ENCODE measurements at regions not wholly inside any gene's neighbourhood (a gene's known extent, or its start where the extent isn't known, plus 50 kb on each side); places are given as distances from the start of the nearest gene placed in this dataset.

DNA sequence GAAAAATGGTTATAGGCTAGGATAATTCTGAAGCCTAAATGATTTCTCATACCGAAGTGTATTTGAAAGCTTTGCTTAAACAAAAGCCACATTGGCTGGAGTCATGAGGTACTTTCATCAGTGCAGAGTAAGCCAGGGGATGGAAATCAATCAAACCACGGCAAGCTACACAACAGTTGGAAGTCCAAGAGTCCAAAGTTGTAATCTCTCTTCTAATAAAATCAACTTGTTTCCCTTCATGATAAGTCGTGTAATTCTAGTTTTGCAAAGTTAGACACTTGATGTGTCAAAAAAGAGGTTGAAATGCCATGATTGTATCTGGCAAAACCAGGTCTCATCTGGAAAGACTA is 250.5 kb upstream of the VEPH1 start:
- H3K4me3 ChIP-seq (ENCODE audit: low read depth in 1 of 2, low read length in 2 of 2) = no peak overlapping the region
- no peaks in the 10 kb centered on the region for H3K36me3 ChIP-seq (ENCODE audit: insufficient read depth, low read length)
- H3K27me3 ChIP-seq (ENCODE audit: control insufficient read depth in 1 of 2, insufficient read depth in 2 of 2, low read length in 2 of 2) = no peaks in the 10 kb centered on the region
- H3K9ac ChIP-seq (ENCODE audit: low read length) = no peak overlapping the region
- H3K4me1 ChIP-seq (ENCODE audit: insufficient read depth, low read length) = no peaks in the 10 kb centered on the region
- no peaks in the 10 kb centered on the region for H3K9me3 ChIP-seq (ENCODE audit: low read length)
- no peak overlapping the region for H3K27ac ChIP-seq (ENCODE audit: low read depth, low read length)

DNA sequence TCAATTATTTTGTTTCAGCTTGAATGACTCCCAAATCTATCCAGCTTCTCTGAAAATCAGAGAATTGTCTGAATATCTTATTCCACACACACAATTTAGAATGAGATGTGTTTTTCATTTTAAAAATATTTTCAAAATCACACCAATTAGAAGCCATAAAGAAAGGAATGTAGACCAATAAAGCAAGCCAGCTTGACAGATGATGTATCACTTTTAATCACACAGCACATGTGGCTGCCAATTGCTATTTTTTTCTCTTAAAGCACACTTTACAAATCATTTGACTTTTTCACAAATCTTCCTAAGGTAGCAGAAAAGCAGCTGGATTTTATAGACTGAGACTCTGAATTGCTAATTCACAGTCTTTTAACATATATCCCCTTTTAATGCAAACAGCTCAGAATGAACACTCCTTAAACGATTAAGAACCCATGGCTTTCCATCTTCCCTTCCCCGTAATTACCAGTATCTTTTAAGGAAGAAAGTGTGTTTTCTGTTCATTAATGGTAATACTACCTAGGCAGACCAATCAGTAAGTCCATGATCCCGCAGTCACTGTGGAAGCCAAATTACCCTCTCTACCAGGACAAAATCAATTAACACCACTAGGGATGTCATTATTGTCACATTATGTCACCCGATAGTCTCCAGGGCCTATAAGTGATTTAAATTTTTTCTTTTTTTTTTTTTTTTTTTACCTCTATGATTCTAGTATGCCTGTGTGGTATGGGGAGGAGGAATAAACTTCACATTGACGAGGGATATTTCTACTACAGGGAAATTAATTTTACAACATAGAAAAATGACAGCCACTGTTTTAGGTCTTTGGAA is 250.0 kb upstream of the VEPH1 start:
- H3K36me3 ChIP-seq (ENCODE audit: insufficient read depth, low read length) = no peaks in the 10 kb centered on the region

DNA sequence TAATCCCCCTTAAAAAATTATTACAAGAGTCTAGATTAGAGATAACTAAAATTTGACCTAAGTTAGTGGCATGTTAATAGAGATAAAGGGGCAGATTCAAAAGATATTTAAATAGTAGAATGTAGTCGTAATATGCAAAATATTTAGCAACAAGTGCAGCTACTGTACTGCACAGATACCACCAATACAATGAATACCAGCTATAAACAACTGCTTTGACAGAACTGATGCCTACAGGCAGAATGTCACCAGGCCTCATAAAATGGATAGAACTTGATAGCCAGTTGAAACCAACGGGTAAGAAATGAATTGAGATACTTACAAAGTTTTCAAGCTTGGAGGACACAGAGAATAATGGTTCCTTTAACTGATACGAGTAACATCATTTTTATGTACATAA is 249.3 kb upstream of the VEPH1 start:
- Histone ChIP-seq H3K4me1 (ENCODE audit: insufficient read depth, low read length) (no peaks in the 10 kb centered on the region), H3K4me3 (ENCODE audit: low read depth in 1 of 2, low read length in 2 of 2) (no peak overlapping the region), H3K27me3 (ENCODE audit: control insufficient read depth in 1 of 2, insufficient read depth in 2 of 2, low read length in 2 of 2) (no peaks in the 10 kb centered on the region), H3K9me3 (ENCODE audit: low read length) (no peaks in the 10 kb centered on the region), H3K36me3 (ENCODE audit: insufficient read depth, low read length) (no peaks in the 10 kb centered on the region), H3K9ac (ENCODE audit: low read length) (no peak overlapping the region), H3K27ac (ENCODE audit: low read depth, low read length) (no peak overlapping the region)

More for the DNA sequence above, 250.0 kb upstream of the VEPH1 start:
- Histone ChIP-seq H3K9ac (ENCODE audit: low read length) (no peak overlapping the region), H3K4me3 (ENCODE audit: low read depth in 1 of 2, low read length in 2 of 2) (no peak overlapping the region), H3K4me1 (ENCODE audit: insufficient read depth, low read length) (no peaks in the 10 kb centered on the region), H3K27ac (ENCODE audit: low read depth, low read length) (no peak overlapping the region), H3K27me3 (ENCODE audit: control insufficient read depth in 1 of 2, insufficient read depth in 2 of 2, low read length in 2 of 2) (no peaks in the 10 kb centered on the region), H3K9me3 (ENCODE audit: low read length) (no peaks in the 10 kb centered on the region)

DNA sequence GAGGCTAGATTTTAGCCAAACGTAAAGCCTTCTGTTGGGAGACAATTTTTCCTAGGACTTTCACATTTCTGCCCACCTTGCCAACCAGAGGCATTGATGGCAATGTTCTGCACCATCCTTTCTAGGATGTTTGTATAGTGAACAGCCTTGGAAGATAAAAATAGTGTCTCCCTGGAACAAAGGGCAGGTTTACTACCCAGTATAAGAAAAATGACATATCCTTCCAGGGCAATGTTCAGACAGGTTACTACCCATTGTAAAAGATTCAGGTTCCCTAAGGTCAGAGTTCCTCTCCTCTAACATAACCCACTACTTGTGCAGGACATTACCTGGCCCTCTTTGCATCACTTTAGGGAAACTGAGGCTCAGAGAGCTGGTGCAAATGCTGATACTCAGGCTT is 248.2 kb upstream of the VEPH1 start:
- Histone ChIP-seq H3K4me1 (ENCODE audit: insufficient read depth, low read length) (no peaks in the 10 kb centered on the region), H3K9ac (ENCODE audit: low read length) (no peak overlapping the region), H3K9me3 (ENCODE audit: low read length) (no peaks in the 10 kb centered on the region), H3K27ac (ENCODE audit: low read depth, low read length) (no peak overlapping the region), H3K27me3 (ENCODE audit: control insufficient read depth in 1 of 2, insufficient read depth in 2 of 2, low read length in 2 of 2) (no peaks in the 10 kb centered on the region), H3K4me3 (ENCODE audit: low read depth in 1 of 2, low read length in 2 of 2) (no peak overlapping the region), H3K36me3 (ENCODE audit: insufficient read depth, low read length) (no peaks in the 10 kb centered on the region)

DNA sequence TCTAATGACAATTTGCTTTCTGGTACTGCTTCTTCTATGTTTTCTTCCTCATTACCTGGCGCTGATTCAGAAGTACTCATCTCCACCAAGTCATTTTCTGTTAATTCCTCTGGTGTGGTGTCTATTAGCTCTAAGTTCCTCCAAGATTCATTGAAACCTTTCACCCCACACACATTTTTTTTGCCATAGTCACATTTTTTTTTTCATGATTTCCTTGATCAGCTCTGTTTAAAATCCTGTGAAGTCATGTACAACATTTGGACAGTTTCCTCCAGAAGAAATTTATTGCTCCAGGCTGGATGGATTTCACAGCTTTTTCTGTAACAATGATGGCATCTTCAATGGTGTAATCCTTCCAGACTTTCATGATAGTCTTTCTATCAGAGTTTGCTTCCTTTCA is 243.2 kb upstream of the VEPH1 start:
- Histone ChIP-seq H3K4me3 (ENCODE audit: low read depth in 1 of 2, low read length in 2 of 2) (no peak overlapping the region), H3K9ac (ENCODE audit: low read length) (no peak overlapping the region), H3K4me1 (ENCODE audit: insufficient read depth, low read length) (no peaks in the 10 kb centered on the region), H3K36me3 (ENCODE audit: insufficient read depth, low read length) (no peaks in the 10 kb centered on the region), H3K9me3 (ENCODE audit: low read length) (no peaks in the 10 kb centered on the region), H3K27ac (ENCODE audit: low read depth, low read length) (no peak overlapping the region), H3K27me3 (ENCODE audit: control insufficient read depth in 1 of 2, insufficient read depth in 2 of 2, low read length in 2 of 2) (no peaks in the 10 kb centered on the region)

DNA sequence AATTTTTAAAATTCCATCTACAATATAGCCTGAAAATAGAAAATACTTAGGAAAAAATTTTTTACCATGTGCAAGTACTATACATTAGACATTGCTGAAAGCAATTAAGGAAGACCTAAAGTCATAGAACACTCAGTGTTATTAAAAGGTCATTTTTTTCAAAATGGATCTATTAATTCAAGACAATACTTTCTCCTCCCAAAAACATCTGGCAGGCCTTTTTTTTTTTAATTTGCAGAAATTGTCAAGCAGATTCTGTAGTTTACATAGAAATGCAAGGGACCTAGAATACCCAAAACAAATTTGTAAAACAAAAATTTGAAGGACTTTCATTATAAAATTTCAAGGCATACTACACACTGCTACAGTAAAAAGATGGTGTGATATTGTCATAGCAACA is 238.4 kb upstream of the VEPH1 start:
- Histone ChIP-seq H3K27me3 (ENCODE audit: control insufficient read depth in 1 of 2, insufficient read depth in 2 of 2, low read length in 2 of 2) (no peaks in the 10 kb centered on the region), H3K27ac (ENCODE audit: low read depth, low read length) (no peak overlapping the region), H3K4me3 (ENCODE audit: low read depth in 1 of 2, low read length in 2 of 2) (no peak overlapping the region), H3K36me3 (ENCODE audit: insufficient read depth, low read length) (no peaks in the 10 kb centered on the region), H3K9ac (ENCODE audit: low read length) (no peak overlapping the region), H3K4me1 (ENCODE audit: insufficient read depth, low read length) (no peaks in the 10 kb centered on the region), H3K9me3 (ENCODE audit: low read length) (no peaks in the 10 kb centered on the region)

DNA sequence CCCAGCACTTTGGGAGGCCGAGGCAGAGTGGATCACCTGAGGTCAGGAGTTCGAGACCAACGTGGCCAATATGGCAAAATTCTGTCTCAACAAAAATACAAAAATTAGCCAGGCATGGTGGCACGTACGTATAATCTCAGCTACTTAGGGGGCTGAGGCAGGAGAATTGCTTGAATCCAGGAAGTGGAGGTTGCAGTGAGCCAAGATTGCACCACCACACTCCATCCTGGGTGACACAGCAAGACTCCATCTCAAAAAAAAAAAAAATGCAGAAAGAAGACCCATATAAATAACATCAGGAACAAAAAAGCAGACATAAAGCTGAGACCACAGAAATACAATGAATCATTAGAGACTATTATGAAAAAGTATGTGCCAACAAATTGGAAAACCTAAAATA is 235.2 kb upstream of the VEPH1 start:
- no peaks in the 10 kb centered on the region for H3K27me3 ChIP-seq (ENCODE audit: control insufficient read depth in 1 of 2, insufficient read depth in 2 of 2, low read length in 2 of 2)
- no peak overlapping the region for H3K27ac ChIP-seq (ENCODE audit: low read depth, low read length)
- H3K4me3 ChIP-seq (ENCODE audit: low read depth in 1 of 2, low read length in 2 of 2) = no peak overlapping the region
- no peaks in the 10 kb centered on the region for H3K4me1 ChIP-seq (ENCODE audit: insufficient read depth, low read length)
- H3K9ac ChIP-seq (ENCODE audit: low read length) = no peak overlapping the region
- H3K9me3 ChIP-seq (ENCODE audit: low read length) = no peaks in the 10 kb centered on the region
- H3K36me3 ChIP-seq (ENCODE audit: insufficient read depth, low read length) = no peaks in the 10 kb centered on the region

DNA sequence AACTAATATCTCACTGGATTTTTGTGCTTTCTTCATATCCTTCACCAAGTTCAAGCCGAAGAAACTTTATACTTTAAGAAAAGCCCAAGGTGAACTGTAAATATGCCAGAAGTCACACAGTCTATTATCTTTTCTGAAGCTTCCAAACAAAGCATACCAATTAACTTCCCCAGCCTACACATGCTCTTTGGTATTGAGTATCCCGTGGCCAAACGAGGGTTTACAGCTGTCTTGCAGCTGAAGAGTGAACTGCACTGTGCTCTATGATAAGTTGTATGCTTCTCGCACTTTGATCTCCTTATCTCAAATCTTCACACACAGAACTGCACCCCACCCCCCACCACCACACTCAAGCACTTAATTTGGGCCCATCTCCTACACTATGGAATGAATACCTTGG is 215.6 kb upstream of the VEPH1 start:
- Histone ChIP-seq H3K9ac (ENCODE audit: low read length) (no peak overlapping the region), H3K4me1 (ENCODE audit: insufficient read depth, low read length) (no peaks in the 10 kb centered on the region), H3K27me3 (ENCODE audit: control insufficient read depth in 1 of 2, insufficient read depth in 2 of 2, low read length in 2 of 2) (no peaks in the 10 kb centered on the region), H3K4me3 (ENCODE audit: low read depth in 1 of 2, low read length in 2 of 2) (no peak overlapping the region), H3K36me3 (ENCODE audit: insufficient read depth, low read length) (no peaks in the 10 kb centered on the region), H3K9me3 (ENCODE audit: low read length) (no peaks in the 10 kb centered on the region), H3K27ac (ENCODE audit: low read depth, low read length) (no peak overlapping the region)

DNA sequence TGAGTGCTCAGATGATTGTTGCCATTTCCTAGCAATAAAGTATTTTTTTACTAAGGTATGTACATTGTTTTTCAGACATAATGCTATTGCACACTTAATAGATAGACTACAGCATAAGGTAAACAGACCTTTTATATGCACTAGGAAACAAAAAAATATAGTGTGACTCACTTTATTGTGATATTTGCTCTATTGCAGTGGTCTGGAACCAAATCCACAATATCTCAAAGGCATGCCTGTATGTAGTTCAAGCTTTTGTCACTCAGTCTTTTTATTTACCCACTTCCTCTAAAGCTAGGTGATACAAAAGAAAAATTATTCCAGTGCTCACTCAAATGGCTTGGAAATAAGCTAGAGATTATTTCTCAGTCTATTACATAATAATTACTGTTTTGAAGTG is 209.9 kb upstream of the VEPH1 start:
- H3K4me3 ChIP-seq (ENCODE audit: low read depth in 1 of 2, low read length in 2 of 2) = no peak overlapping the region
- H3K27me3 ChIP-seq (ENCODE audit: control insufficient read depth in 1 of 2, insufficient read depth in 2 of 2, low read length in 2 of 2) = no peaks in the 10 kb centered on the region
- no peaks in the 10 kb centered on the region for H3K4me1 ChIP-seq (ENCODE audit: insufficient read depth, low read length)
- no peaks in the 10 kb centered on the region for H3K36me3 ChIP-seq (ENCODE audit: insufficient read depth, low read length)
- no peaks in the 10 kb centered on the region for H3K9me3 ChIP-seq (ENCODE audit: low read length)
- H3K9ac ChIP-seq (ENCODE audit: low read length) = no peak overlapping the region
- no peak overlapping the region for H3K27ac ChIP-seq (ENCODE audit: low read depth, low read length)

DNA sequence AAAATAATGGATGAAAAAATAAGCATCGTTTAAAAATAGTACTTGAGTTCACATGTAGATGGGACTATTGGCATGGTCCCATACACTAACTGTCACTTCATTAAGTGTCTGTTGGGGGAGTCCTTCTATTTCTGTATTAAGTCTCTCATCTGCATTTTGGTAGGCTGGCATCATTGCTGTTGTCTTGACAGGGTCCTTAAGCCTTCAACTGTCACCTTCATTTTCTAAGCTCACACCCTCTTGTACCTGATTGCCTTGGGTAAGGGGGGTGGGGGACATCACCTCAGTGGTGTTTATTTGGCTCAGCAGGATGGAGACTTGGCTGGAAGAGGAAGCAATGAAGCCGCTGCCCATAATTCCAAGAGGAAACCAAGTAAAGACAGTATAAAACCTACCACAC is 202.0 kb upstream of the VEPH1 start:
- no peaks in the 10 kb centered on the region for H3K9me3 ChIP-seq (ENCODE audit: low read length)
- H3K4me1 ChIP-seq (ENCODE audit: insufficient read depth, low read length) = no peaks in the 10 kb centered on the region
- no peaks in the 10 kb centered on the region for H3K27me3 ChIP-seq (ENCODE audit: control insufficient read depth in 1 of 2, insufficient read depth in 2 of 2, low read length in 2 of 2)
- H3K9ac ChIP-seq (ENCODE audit: low read length) = no peak overlapping the region
- H3K27ac ChIP-seq (ENCODE audit: low read depth, low read length) = no peak overlapping the region
- H3K36me3 ChIP-seq (ENCODE audit: insufficient read depth, low read length) = no peaks in the 10 kb centered on the region
- H3K4me3 ChIP-seq (ENCODE audit: low read depth in 1 of 2, low read length in 2 of 2) = no peak overlapping the region

DNA sequence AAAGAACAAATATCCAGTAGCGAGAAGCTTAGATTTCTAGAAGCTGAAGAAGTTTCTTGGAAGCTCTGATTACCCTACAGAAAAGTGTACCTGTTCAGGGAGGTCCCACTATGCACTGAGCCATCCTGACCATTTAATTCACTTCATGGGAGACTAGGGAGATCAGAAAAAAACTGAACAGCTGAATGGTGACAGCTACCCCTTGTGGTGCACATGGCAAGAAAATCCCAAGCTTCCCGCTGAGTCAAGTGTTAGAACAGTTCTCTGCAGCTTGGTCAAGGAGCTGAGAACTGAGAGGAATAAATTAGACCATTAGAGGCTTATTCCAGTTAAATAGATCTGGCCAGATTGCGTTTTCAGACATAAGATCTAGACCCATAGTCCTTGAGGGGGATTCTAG is 197.2 kb upstream of the VEPH1 start:
- Histone ChIP-seq H3K4me1 (ENCODE audit: insufficient read depth, low read length) (no peaks in the 10 kb centered on the region), H3K4me3 (ENCODE audit: low read depth in 1 of 2, low read length in 2 of 2) (no peak overlapping the region), H3K36me3 (ENCODE audit: insufficient read depth, low read length) (no peaks in the 10 kb centered on the region), H3K9me3 (ENCODE audit: low read length) (no peaks in the 10 kb centered on the region), H3K9ac (ENCODE audit: low read length) (no peak overlapping the region), H3K27ac (ENCODE audit: low read depth, low read length) (no peak overlapping the region), H3K27me3 (ENCODE audit: control insufficient read depth in 1 of 2, insufficient read depth in 2 of 2, low read length in 2 of 2) (no peaks in the 10 kb centered on the region)

DNA sequence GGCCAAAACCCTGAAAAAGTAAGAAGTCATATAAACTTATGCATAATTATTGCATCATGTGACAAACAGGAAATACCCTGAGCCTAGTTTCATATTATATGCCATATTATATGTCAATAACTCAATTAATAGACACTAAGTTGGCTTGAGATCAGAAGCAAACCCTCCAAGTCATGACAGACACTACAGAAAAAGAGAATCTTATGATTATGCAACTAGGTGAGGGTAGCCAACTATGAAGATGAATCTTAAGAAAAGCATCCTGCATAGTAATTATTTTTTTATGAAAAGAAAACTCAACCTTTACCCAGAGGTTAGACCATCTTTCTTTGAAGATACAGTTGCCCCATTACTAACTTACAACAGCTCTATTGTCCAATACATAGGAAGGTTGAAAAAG is 192.4 kb upstream of the VEPH1 start:
- no peak overlapping the region for H3K4me3 ChIP-seq (ENCODE audit: low read depth in 1 of 2, low read length in 2 of 2)
- no peaks in the 10 kb centered on the region for H3K27me3 ChIP-seq (ENCODE audit: control insufficient read depth in 1 of 2, insufficient read depth in 2 of 2, low read length in 2 of 2)
- no peaks in the 10 kb centered on the region for H3K4me1 ChIP-seq (ENCODE audit: insufficient read depth, low read length)
- no peaks in the 10 kb centered on the region for H3K9me3 ChIP-seq (ENCODE audit: low read length)
- H3K27ac ChIP-seq (ENCODE audit: low read depth, low read length) = no peak overlapping the region
- no peaks in the 10 kb centered on the region for H3K36me3 ChIP-seq (ENCODE audit: insufficient read depth, low read length)
- no peak overlapping the region for H3K9ac ChIP-seq (ENCODE audit: low read length)

All from muscle layer of colon (tissue), 2 donors.